HepG2 (cell line): ENCODE measurements at regions not wholly inside any gene's neighbourhood (a gene's known extent, or its start where the extent isn't known, plus 50 kb on each side); places are given as distances from the start of the nearest gene placed in this dataset.

Source experiments
- CEBPB ChIP-seq: IDR thresholded peaks from 2 replicates; pipeline ENCODE4 v1.6.1; 2011; ENCODE audit warnings: low read depth, low read length, improper control_type of control experiment, borderline replicate concordance
- HMG20B ChIP-seq: conservative IDR thresholded peaks from 2 replicates; pipeline ENCODE4 v1.6.1; 2016; ENCODE audit warnings: missing genetic modification reagents, missing compliant biosample characterization
- KMT2A ChIP-seq: sonication (generic); formaldehyde crosslinking; IDR thresholded peaks from 2 replicates; pipeline ENCODE4 v1.4.0; 2020; ENCODE audit warnings: missing genetic modification reagents
- MXD1 ChIP-seq: sonication (generic); formaldehyde crosslinking; IDR thresholded peaks from 2 replicates; pipeline ENCODE4 v1.4.0; 2020; ENCODE audit warnings: mild to moderate bottlenecking, missing genetic modification reagents
- MXD4 ChIP-seq: IDR thresholded peaks from 2 replicates; pipeline ENCODE4 v1.6.1; 2016; ENCODE audit warnings: mild to moderate bottlenecking, missing biosample characterization, missing genetic modification reagents
- REXO4 ChIP-seq: sonication (generic); formaldehyde crosslinking; IDR thresholded peaks from 2 replicates; pipeline ENCODE4 v1.8.0; 2022; ENCODE audit warnings: missing genetic modification reagents, mild to moderate bottlenecking, borderline replicate concordance
- RFX5 ChIP-seq: IDR thresholded peaks from 2 replicates; pipeline ENCODE4 v1.6.1; 2011; ENCODE audit warnings: low read depth, low read length, improper control_type of control experiment
- ZKSCAN5 ChIP-seq: sonication (generic); formaldehyde crosslinking; IDR thresholded peaks from 2 replicates; pipeline ENCODE4 v1.5.1; 2020; ENCODE audit warnings: mild to moderate bottlenecking, missing genetic modification reagents
- ZNF234 ChIP-seq: sonication (generic); formaldehyde crosslinking; conservative IDR thresholded peaks from 2 replicates; pipeline ENCODE4 v1.5.1; 2020; ENCODE audit warnings: mild to moderate bottlenecking, missing genetic modification reagents
- ZNF256 ChIP-seq: sonication (generic); formaldehyde crosslinking; conservative IDR thresholded peaks from 2 replicates; pipeline ENCODE4 v1.4.0; 2020; ENCODE audit warnings: missing genetic modification reagents
- ZNF264 ChIP-seq: sonication (generic); formaldehyde crosslinking; IDR thresholded peaks from 2 replicates; pipeline ENCODE4 v1.4.0; 2020; ENCODE audit warnings: missing genetic modification reagents
- ZNF33B ChIP-seq: sonication (generic); formaldehyde crosslinking; IDR thresholded peaks from 2 replicates; pipeline ENCODE4 v1.5.1; 2020; ENCODE audit warnings: mild to moderate bottlenecking, missing genetic modification reagents
- ZNF503 ChIP-seq: sonication (generic); formaldehyde crosslinking; IDR thresholded peaks from 2 replicates; pipeline ENCODE4 v1.4.0; 2020; ENCODE audit warnings: missing genetic modification reagents
- ZNF589 ChIP-seq: sonication (generic); formaldehyde crosslinking; conservative IDR thresholded peaks from 2 replicates; pipeline ENCODE4 v1.8.0; 2022; ENCODE audit warnings: mild to moderate bottlenecking, moderate library complexity, missing genetic modification reagents
- ZNF781 ChIP-seq: sonication (generic); formaldehyde crosslinking; IDR thresholded peaks from 2 replicates; pipeline ENCODE4 v1.5.1; 2020; ENCODE audit warnings: borderline replicate concordance, mild to moderate bottlenecking, missing genetic modification reagents; ENCODE audit errors: not compliant biosample characterization
- ZNF850 ChIP-seq: sonication (generic); formaldehyde crosslinking; conservative IDR thresholded peaks from 2 replicates; pipeline ENCODE4 v1.9.0; 2021; ENCODE audit warnings: mild to moderate bottlenecking, missing genetic modification reagents
- ZSCAN12 ChIP-seq: sonication (generic); formaldehyde crosslinking; IDR thresholded peaks from 2 replicates; pipeline ENCODE4 v1.9.0; 2021; ENCODE audit warnings: mild to moderate bottlenecking, missing genetic modification reagents
- TF ChIP-seq, protein P1 (sequence below): sonication (generic); formaldehyde crosslinking; IDR thresholded peaks from 2 replicates; pipeline ENCODE4 v1.5.1; 2020; ENCODE audit warnings: missing genetic modification reagents, mild to moderate bottlenecking, borderline replicate concordance
- TF ChIP-seq, protein P2 (sequence below): sonication (generic); formaldehyde crosslinking; IDR thresholded peaks from 2 replicates; pipeline ENCODE4 v1.4.0; 2020; ENCODE audit warnings: missing genetic modification reagents
- TF ChIP-seq, protein P3 (sequence below): IDR thresholded peaks from 2 replicates; pipeline ENCODE4 v1.6.1; 2016; ENCODE audit warnings: mild to moderate bottlenecking

- TF ChIP-seq, protein P1, sequence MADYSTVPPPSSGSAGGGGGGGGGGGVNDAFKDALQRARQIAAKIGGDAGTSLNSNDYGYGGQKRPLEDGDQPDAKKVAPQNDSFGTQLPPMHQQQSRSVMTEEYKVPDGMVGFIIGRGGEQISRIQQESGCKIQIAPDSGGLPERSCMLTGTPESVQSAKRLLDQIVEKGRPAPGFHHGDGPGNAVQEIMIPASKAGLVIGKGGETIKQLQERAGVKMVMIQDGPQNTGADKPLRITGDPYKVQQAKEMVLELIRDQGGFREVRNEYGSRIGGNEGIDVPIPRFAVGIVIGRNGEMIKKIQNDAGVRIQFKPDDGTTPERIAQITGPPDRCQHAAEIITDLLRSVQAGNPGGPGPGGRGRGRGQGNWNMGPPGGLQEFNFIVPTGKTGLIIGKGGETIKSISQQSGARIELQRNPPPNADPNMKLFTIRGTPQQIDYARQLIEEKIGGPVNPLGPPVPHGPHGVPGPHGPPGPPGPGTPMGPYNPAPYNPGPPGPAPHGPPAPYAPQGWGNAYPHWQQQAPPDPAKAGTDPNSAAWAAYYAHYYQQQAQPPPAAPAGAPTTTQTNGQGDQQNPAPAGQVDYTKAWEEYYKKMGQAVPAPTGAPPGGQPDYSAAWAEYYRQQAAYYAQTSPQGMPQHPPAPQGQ (CRISPR knock-in tag): no peak
- TF ChIP-seq ZNF33B (CRISPR knock-in tag): no peak
- TF ChIP-seq, protein P2, sequence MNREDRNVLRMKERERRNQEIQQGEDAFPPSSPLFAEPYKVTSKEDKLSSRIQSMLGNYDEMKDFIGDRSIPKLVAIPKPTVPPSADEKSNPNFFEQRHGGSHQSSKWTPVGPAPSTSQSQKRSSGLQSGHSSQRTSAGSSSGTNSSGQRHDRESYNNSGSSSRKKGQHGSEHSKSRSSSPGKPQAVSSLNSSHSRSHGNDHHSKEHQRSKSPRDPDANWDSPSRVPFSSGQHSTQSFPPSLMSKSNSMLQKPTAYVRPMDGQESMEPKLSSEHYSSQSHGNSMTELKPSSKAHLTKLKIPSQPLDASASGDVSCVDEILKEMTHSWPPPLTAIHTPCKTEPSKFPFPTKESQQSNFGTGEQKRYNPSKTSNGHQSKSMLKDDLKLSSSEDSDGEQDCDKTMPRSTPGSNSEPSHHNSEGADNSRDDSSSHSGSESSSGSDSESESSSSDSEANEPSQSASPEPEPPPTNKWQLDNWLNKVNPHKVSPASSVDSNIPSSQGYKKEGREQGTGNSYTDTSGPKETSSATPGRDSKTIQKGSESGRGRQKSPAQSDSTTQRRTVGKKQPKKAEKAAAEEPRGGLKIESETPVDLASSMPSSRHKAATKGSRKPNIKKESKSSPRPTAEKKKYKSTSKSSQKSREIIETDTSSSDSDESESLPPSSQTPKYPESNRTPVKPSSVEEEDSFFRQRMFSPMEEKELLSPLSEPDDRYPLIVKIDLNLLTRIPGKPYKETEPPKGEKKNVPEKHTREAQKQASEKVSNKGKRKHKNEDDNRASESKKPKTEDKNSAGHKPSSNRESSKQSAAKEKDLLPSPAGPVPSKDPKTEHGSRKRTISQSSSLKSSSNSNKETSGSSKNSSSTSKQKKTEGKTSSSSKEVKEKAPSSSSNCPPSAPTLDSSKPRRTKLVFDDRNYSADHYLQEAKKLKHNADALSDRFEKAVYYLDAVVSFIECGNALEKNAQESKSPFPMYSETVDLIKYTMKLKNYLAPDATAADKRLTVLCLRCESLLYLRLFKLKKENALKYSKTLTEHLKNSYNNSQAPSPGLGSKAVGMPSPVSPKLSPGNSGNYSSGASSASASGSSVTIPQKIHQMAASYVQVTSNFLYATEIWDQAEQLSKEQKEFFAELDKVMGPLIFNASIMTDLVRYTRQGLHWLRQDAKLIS: no peak
- no peak for TF ChIP-seq ZNF234 (CRISPR knock-in tag)
- TF ChIP-seq, protein P3, sequence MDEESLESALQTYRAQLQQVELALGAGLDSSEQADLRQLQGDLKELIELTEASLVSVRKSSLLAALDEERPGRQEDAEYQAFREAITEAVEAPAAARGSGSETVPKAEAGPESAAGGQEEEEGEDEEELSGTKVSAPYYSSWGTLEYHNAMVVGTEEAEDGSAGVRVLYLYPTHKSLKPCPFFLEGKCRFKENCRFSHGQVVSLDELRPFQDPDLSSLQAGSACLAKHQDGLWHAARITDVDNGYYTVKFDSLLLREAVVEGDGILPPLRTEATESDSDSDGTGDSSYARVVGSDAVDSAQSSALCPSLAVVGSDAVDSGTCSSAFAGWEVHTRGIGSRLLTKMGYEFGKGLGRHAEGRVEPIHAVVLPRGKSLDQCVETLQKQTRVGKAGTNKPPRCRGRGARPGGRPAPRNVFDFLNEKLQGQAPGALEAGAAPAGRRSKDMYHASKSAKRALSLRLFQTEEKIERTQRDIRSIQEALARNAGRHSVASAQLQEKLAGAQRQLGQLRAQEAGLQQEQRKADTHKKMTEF (CRISPR knock-in tag): peak; percentile 31; the same call in 1 of the 2 replicates
- no peak for TF ChIP-seq ZNF589
- TF ChIP-seq MXD4 (CRISPR knock-in tag): peak; percentile 46; the same call in 1 of the 2 replicates
- TF ChIP-seq ZKSCAN5 (CRISPR knock-in tag): no peak
- peak; percentile 58; the same call in 1 of the 2 replicates for TF ChIP-seq HMG20B (CRISPR knock-in tag)
- TF ChIP-seq ZNF264 (CRISPR knock-in tag): peak; percentile 68
- TF ChIP-seq ZNF503 (CRISPR knock-in tag): peak; percentile 93
- TF ChIP-seq ZNF850 (CRISPR knock-in tag): no peak
- TF ChIP-seq ZSCAN12 (CRISPR knock-in tag): no peak
- no peak for TF ChIP-seq RFX5
- no peak for TF ChIP-seq MXD1 (CRISPR knock-in tag)
- TF ChIP-seq REXO4 (CRISPR knock-in tag): no peak
- peak; percentile 69; the same call in 1 of the 2 replicates for TF ChIP-seq ZNF256
- TF ChIP-seq ZNF781: no peak
- TF ChIP-seq KMT2A (CRISPR knock-in tag): no peak
- peak; percentile 74 for TF ChIP-seq CEBPB
Observed at GRCh38 chr2:47309952-47310800, 58.9 kb upstream of the EPCAM start (continued).
